DOHH2 (cell line): ENCODE measurements at regions not wholly inside any gene's neighbourhood (a gene's known extent, or its start where the extent isn't known, plus 50 kb on each side); places are given as distances from the start of the nearest gene placed in this dataset.

Experiments used
- EZH2phosphoT487 ChIP-seq: fragments of 200-600 bp; sonication (generic); IDR thresholded peaks from 2 replicates; pipeline ENCODE4 v1.6.1; 2017; ENCODE audit warnings: borderline replicate concordance, mild to moderate bottlenecking, antibody characterized with exemption, low read length, moderate library complexity, mixed read lengths
- TF ChIP-seq, protein P1 (sequence below): fragments of 200-600 bp; sonication (generic); IDR thresholded peaks from one replicate; pipeline ENCODE4 v1.5.1; 2014; ENCODE audit warnings: antibody characterized with exemption, mild to moderate bottlenecking, low read depth, low read length; ENCODE audit not compliant: poor library complexity, severe bottlenecking

- TF ChIP-seq, protein P1, sequence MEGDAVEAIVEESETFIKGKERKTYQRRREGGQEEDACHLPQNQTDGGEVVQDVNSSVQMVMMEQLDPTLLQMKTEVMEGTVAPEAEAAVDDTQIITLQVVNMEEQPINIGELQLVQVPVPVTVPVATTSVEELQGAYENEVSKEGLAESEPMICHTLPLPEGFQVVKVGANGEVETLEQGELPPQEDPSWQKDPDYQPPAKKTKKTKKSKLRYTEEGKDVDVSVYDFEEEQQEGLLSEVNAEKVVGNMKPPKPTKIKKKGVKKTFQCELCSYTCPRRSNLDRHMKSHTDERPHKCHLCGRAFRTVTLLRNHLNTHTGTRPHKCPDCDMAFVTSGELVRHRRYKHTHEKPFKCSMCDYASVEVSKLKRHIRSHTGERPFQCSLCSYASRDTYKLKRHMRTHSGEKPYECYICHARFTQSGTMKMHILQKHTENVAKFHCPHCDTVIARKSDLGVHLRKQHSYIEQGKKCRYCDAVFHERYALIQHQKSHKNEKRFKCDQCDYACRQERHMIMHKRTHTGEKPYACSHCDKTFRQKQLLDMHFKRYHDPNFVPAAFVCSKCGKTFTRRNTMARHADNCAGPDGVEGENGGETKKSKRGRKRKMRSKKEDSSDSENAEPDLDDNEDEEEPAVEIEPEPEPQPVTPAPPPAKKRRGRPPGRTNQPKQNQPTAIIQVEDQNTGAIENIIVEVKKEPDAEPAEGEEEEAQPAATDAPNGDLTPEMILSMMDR: no peak
- TF ChIP-seq EZH2phosphoT487: no peak
Observed at GRCh38 chr1:224565186-224565585, 50.9 kb upstream of the CNIH3 start.
